K562 (cell line): ENCODE measurements at regions not wholly inside any gene's neighbourhood (a gene's known extent, or its start where the extent isn't known, plus 50 kb on each side); places are given as distances from the start of the nearest gene placed in this dataset.

ENCODE experiments used
- BMI1 ChIP-seq: fragments of 150-350 bp; IDR thresholded peaks from 2 replicates; pipeline ENCODE4 v1.6.1; 2014; ENCODE audit warnings: low read length
- CCAR2 ChIP-seq: fragments of 200-400 bp; formaldehyde crosslinking; IDR thresholded peaks from 2 replicates; pipeline ENCODE4 v1.6.1; 2017; ENCODE audit warnings: mild to moderate bottlenecking, low read depth, low read length
- CTCF ChIP-seq, 3 experiments: IDR thresholded peaks in 2 of 3; conservative IDR thresholded peaks in 1 of 3; 2 replicates each; pipeline ENCODE4 v1.5.1; 2011 to 2012; ENCODE audit warnings: low read length in 3 of 3, mild to moderate bottlenecking in 3 of 3, control low read depth in 2 of 3, improper control_type of control experiment in 1 of 3, inconsistent platforms in 1 of 3, low read depth in 1 of 3, mixed read lengths in 1 of 3, moderate library complexity in 1 of 3; ENCODE audit not compliant: insufficient read depth in 2 of 3
- E2F4 ChIP-seq: sonication (generic); formaldehyde crosslinking; IDR thresholded peaks from 2 replicates; pipeline ENCODE4 v1.8.0; 2022; ENCODE audit warnings: mild to moderate bottlenecking, low read depth, missing genetic modification reagents
- HNRNPL ChIP-seq: fragments of 200-400 bp; formaldehyde crosslinking; IDR thresholded peaks from 2 replicates; pipeline ENCODE4 v1.6.1; 2017; ENCODE audit warnings: low read depth, mild to moderate bottlenecking, low read length
- KDM1A ChIP-seq, 2 experiments: fragments of 450-650 bp; IDR thresholded peaks; 2 replicates each; pipeline ENCODE4 v1.6.1; 2016; ENCODE audit warnings: mild to moderate bottlenecking in 2 of 2
- MXI1 ChIP-seq: IDR thresholded peaks from 2 replicates; pipeline ENCODE4 v1.6.1; 2011; ENCODE audit warnings: low read depth, mild to moderate bottlenecking, improper control_type of control experiment, low read length
- NFYB ChIP-seq: IDR thresholded peaks from 2 replicates; pipeline ENCODE4 v1.6.1; 2011; ENCODE audit warnings: mild to moderate bottlenecking, moderate library complexity; ENCODE audit not compliant: insufficient read length; ENCODE audit errors: extremely low read depth
- POLR2A ChIP-seq: fragments of 450-650 bp; conservative IDR thresholded peaks from 2 replicates; pipeline ENCODE4 v1.6.1; 2016
- SNAPC5 ChIP-seq: fragments of 250-450 bp; sonication (Bioruptor Pico); IDR thresholded peaks from 2 replicates; pipeline ENCODE4 v1.8.0; 2021; ENCODE audit warnings: moderate library complexity, mild to moderate bottlenecking, inconsistent platforms
- ZNF253 ChIP-seq: fragments of 250-450 bp; sonication (Bioruptor Pico); conservative IDR thresholded peaks from 2 replicates; pipeline ENCODE4 v1.6.1; 2021; ENCODE audit warnings: mild to moderate bottlenecking
- ZNF408 ChIP-seq: fragments of 250-450 bp; sonication (Bioruptor Pico); IDR thresholded peaks from 2 replicates; pipeline ENCODE4 v1.4.0; 2020; ENCODE audit warnings: low read depth, mild to moderate bottlenecking, moderate library complexity
- ZNF449 ChIP-seq: fragments of 250-450 bp; sonication (Bioruptor Pico); IDR thresholded peaks from 2 replicates; pipeline ENCODE4 v1.8.0; 2022; ENCODE audit warnings: moderate library complexity, mild to moderate bottlenecking, inconsistent platforms

GRCh38 chr12:91240386-91241095, 57.9 kb upstream of the DCN start:
- no peak for TF ChIP-seq ZNF253 (CRISPR knock-in tag)
- TF ChIP-seq CTCF (IDR thresholded peaks at IDR 0.05 in 2 of 3, conservative IDR thresholded peaks at IDR 0.05 in 1 of 3; ENCODE audit: insufficient read depth in 2 of 3, low read depth in 1 of 3, low read length in 3 of 3): no peak
- TF ChIP-seq ZNF449 (CRISPR knock-in tag): no peak
- no peak for TF ChIP-seq BMI1
- no peak for TF ChIP-seq NFYB
- TF ChIP-seq HNRNPL: no peak
- no peak for TF ChIP-seq POLR2A
- no peak for TF ChIP-seq KDM1A (IDR thresholded peaks at IDR 0.05)
- no peak for TF ChIP-seq E2F4 (CRISPR knock-in tag)
- TF ChIP-seq SNAPC5: no peak
- TF ChIP-seq MXI1: no peak
- TF ChIP-seq CCAR2: no peak
- TF ChIP-seq ZNF408 (CRISPR knock-in tag): no peak
